ENCODE measurements at regions not wholly inside any gene's neighbourhood (a gene's known extent, or its start where the extent isn't known, plus 50 kb on each side); places are given as distances from the start of the nearest gene placed in this dataset.

GRCh38 chr17:13365331-13365730 lies 236.4 kb downstream of the HS3ST3A1 start:
- in situ Hi-C loops (cut with HindIII; ENCODE audit: low sequenced_read_pairs): no loop called here
- no peak for DNase-seq (ENCODE audit: low spot score)

DNA sequence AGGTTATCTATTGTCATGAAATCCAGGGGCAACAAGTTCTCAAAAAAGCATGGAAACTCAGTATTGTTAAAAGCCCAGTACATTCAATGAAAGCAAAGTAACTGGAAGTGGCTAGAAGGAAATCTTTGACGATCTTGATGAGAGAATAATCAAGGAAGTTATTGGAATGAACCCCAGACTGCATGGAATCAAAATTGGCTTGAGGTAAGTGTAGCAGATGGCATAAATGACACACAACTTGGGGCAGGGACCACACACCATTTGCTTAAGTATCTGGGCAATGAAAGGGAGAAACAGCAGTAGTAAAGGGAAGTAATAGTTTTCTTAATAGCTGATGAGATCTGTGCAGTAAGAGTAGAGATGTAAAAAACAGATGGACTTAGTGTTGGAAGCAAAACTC lies 238.0 kb downstream of the HS3ST3A1 start:
- no peak for DNase-seq (ENCODE audit: low spot score)
- in situ Hi-C loops (cut with HindIII; ENCODE audit: low sequenced_read_pairs): no loop called here

DNA sequence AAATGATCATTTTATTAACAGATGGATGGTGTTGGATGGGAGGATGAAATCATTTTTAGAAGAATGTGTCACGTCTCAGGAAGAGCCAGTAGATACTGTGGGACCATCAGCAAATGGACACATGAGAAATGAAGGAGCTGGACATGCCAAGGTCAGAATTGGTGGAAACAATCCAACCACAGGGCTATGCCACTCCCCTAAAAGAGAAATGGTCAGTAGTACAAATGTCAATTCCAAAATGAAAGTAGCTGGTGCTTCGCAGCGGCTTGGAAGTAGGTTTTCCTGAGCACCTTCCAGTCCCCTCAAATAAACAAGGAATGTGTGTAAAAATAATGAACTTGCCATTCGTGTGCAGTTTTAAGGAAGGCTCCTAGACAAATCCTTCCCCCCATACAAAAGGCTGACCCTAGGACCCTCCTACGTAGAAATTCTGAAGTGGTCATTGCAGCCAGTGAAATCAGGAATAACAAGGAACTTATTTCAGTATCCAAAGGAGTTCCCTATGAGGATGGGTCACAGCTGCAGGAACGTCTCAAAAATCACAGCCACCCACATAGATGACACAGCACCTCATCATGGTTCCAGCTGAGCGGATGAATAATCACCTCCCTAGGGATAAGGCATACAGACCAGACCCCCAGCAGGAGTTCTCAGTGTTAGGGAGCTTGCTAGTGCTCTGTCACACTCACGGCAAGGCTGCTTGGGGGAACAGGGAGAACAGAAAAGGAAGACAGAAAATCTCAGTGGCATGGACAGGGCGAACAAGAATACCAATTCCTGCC lies 239.2 kb downstream of the HS3ST3A1 start:
- in situ Hi-C loops (cut with HindIII; ENCODE audit: low sequenced_read_pairs): no loop called here
- no peak for DNase-seq (ENCODE audit: low spot score)

- DNase-seq (ENCODE audit: low spot score): no peak
- in situ Hi-C loops (cut with HindIII; ENCODE audit: low sequenced_read_pairs): no loop called here
These were observed 242.0 kb downstream of the HS3ST3A1 start for GRCh38 chr17:13359774-13360173.

DNA sequence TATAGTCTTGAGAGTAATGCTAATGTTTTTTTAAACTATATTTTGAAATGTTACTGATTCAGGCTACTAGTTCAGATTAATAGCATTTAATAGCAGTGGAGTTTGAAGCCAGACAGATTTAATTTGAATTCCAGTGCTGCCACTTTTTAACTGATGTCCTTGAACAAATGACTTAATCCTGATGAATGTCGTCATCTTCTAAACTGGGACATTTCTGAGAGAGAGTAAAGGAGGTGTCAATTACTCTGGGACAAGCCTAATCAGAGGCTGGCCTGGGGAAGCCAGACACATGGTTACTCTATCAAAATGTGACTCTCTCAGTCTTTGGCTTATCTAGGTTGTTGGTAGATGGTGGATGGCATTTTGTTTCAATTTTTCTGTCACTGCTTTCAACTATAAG lies 246.7 kb downstream of the HS3ST3A1 start:
- no peak for DNase-seq (ENCODE audit: low spot score)
- in situ Hi-C loops (cut with HindIII; ENCODE audit: low sequenced_read_pairs): no loop called here

- DNase-seq (ENCODE audit: low spot score): no peak
These were observed 248.1 kb downstream of the HS3ST3A1 start for GRCh38 chr17:13353590-13353989.

DNA sequence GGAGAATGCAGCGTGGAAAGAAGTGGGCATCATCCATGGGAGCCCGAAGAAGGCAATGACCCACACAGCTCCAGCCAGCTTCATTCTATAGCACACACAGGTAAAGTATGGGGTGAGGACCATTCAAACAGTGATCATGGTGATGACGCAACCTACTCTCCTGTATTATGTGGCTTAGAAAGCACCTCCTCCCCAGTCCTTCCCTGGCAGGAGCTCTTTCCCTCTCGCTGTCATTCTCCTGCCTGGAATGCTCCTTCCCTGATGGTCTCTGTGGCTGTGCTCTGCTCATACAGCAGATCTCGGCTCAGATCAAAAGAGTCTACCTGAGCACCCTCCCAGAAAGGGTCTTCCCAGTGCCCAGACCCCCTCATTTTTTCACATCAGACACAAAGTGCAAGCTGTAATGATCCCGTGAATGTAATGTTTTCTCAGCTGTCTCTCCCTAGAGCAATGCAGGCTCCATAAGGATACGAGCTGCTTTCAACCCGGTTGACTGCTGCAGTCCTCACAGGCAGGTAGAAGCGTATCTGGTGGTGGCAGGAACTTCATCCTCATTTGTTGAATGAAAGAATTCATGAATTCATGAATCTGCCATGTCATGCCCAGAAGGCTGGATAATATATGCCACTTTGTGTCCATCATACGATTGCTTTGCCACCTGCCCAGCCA lies 248.8 kb downstream of the HS3ST3A1 start:
- DNase-seq (ENCODE audit: low spot score): no peak
- in situ Hi-C loops (cut with HindIII; ENCODE audit: low sequenced_read_pairs): no loop called here

More at GRCh38 chr17:13353590-13353989, 248.1 kb downstream of the HS3ST3A1 start:
- in situ Hi-C loops (cut with HindIII; ENCODE audit: low sequenced_read_pairs): no loop called here

- no peak for DNase-seq (ENCODE audit: low spot score)
- in situ Hi-C loops (cut with HindIII; ENCODE audit: low sequenced_read_pairs): no loop called here
These were observed 250.7 kb downstream of the HS3ST3A1 start for GRCh38 chr17:13351046-13351445.

DNA sequence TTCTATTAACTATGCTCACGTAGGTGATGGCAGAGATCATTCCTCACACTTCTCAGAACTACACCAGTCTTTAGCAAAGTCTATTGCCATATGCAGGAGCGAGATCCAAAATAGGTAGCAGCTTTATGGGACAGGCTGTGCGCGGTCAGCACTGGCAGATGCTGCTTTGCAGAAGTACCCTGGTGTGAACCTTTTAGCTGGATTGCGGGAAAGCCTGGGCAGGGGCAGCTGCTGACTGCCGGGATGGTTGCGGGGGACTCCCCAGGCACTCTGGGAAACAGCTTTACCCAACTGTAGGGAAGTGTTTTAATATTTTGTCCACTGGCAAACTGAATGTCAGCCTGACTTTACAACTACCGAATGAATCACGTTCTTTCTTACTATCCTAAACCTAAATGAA lies 251.3 kb downstream of the HS3ST3A1 start:
- in situ Hi-C loops (cut with HindIII; ENCODE audit: low sequenced_read_pairs): no loop called here
- no peak for DNase-seq (ENCODE audit: low spot score)

DNA sequence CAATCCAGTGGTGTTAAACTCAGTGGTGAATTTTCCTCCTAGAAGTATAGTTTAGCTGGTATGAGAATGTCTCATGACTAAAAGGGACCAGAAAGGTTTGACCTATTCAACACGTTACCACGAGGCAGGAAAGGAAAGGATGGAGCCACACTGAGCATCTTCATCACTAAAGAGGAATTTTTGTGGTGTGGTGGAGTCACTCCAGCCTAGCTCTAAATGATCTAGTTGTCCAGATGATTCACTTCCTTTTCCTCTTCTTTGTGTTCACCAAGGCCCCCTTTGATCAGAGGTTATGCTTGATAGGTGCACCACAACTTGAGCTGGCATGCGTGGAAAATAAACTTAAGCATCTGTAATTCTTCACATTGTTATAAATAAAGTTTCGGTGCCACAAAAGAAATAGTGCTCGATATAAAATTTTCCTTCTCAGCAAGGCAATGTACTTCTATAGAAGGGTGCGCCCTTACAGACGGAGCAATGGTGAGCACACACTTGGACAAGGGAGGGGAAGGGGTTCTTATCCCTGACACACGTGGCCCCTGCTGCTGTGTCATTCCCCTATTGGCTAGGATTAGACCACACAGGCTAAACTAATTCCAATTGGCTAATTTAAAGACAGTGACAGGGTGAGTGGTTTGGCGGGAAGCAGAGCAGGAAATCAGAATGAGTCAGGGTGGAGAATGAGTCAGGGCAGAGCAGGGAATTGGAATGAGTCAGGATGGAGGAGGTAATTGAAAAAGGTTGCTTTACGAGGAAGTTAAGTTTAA lies 254.6 kb downstream of the HS3ST3A1 start:
- in situ Hi-C loops (cut with HindIII; ENCODE audit: low sequenced_read_pairs): no loop called here

DNA sequence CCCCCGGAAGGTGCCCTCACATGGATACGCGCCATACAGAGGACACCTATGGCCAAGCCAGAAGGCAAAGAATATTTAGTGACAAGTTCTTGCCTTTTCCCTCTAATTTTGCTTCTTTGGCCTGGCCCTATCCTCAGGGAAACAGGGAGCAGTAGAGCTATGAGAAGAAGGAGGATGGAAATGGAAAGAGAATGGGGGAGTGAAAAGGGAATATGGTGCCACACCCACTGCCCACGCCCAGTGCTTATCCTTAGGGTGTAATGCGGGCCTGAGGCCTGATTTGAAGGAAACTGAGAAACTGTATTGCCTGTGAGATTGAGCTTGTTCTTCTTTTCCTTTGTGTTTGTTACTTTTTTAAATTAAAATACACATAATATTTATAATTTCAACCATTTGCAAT lies 255.1 kb downstream of the HS3ST3A1 start:
- in situ Hi-C loops (cut with HindIII; ENCODE audit: low sequenced_read_pairs): no loop called here
- no peak for DNase-seq (ENCODE audit: low spot score)

More for the DNA sequence above, 254.6 kb downstream of the HS3ST3A1 start:
- DNase-seq (ENCODE audit: low spot score): no peak

- no peak for DNase-seq (ENCODE audit: low spot score)
- in situ Hi-C loops (cut with HindIII; ENCODE audit: low sequenced_read_pairs): no loop called here
These were observed 255.6 kb downstream of the HS3ST3A1 start for GRCh38 chr17:13346081-13346533.

GRCh38 chr17:13338421-13338820 lies 263.3 kb downstream of the HS3ST3A1 start:
- no peak for DNase-seq (ENCODE audit: low spot score)
- in situ Hi-C loops (cut with HindIII; ENCODE audit: low sequenced_read_pairs): no loop called here

DNA sequence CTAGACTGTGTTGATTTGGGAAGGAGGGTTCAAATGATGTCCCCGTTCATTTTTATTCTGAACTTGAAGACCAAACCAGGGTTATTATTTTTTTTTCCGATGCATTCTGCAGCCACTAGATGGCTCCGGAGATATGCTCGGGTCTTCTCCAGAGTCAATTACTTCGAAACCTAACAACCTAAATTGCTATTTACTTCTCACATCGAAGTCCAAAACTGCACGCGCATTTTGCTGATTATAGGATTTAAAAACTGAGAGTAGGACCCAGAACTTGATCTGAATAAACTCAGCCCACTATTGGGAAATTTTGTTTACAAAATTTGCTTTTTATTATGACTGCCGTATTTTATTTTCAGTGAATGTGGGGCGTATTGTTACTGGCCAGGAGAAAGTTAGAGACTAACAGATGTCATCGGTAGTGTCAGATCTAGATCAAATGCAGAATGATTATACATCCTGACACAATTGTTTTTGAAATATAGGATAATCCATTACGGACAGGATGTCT lies 263.8 kb downstream of the HS3ST3A1 start:
- in situ Hi-C loops (cut with HindIII; ENCODE audit: low sequenced_read_pairs): no loop called here
- peak; percentile 59 for DNase-seq (ENCODE audit: low spot score)

- in situ Hi-C loops (cut with HindIII; ENCODE audit: low sequenced_read_pairs): no loop called here
- no peak for DNase-seq (ENCODE audit: low spot score)
These were observed 264.6 kb downstream of the HS3ST3A1 start for GRCh38 chr17:13337151-13337550.

DNA sequence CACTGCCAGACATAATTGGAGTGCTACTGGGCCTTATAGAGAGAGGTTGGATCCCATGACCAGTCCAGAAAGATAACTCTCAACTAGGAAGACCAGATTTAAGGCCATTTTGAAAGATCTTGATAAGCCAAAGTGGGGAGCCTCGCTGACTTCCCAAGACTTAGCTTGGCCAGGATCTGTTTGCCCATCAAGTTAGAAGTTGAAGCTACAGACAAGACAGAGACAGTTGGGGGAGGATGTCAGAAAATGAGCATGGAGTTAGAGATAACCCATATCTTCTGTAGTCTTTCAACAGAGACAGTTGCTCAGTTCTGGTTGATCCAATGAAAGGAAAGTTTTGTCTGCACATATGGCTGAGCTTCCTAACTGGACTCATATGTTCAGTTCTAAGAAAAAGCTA lies 267.4 kb downstream of the HS3ST3A1 start:
- in situ Hi-C loops (cut with HindIII; ENCODE audit: low sequenced_read_pairs): no loop called here
- DNase-seq (ENCODE audit: low spot score): no peak

- in situ Hi-C loops (cut with HindIII; ENCODE audit: low sequenced_read_pairs): no loop called here
- no peak for DNase-seq (ENCODE audit: low spot score)
These were observed 268.1 kb downstream of the HS3ST3A1 start for GRCh38 chr17:13333661-13334060.

- in situ Hi-C loops (cut with HindIII; ENCODE audit: low sequenced_read_pairs): no loop called here
These were observed 269.5 kb downstream of the HS3ST3A1 start for GRCh38 chr17:13332207-13332606.

DNA sequence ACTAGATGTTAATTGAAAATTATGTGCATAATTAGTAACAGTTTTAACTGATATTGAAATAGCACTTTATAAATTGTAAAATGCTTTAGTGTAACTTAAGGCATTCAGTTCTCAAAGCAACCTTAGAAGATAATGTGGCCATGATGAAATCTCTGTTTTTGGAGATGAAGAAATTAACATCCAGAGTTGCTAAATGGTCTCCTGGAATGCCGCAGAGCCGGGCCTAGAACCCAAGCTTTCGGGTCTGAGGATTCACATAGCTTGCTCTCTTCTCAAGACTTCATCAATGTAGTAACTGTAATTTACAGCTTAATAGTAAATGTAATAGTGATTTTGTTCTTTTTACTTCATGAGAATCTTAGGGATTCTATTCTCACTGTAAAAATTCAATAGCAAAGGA lies 272.3 kb downstream of the HS3ST3A1 start:
- in situ Hi-C loops (cut with HindIII; ENCODE audit: low sequenced_read_pairs): no loop called here
- no peak for DNase-seq (ENCODE audit: low spot score)

More at GRCh38 chr17:13332207-13332606, 269.5 kb downstream of the HS3ST3A1 start:
- DNase-seq (ENCODE audit: low spot score): no peak

DNA sequence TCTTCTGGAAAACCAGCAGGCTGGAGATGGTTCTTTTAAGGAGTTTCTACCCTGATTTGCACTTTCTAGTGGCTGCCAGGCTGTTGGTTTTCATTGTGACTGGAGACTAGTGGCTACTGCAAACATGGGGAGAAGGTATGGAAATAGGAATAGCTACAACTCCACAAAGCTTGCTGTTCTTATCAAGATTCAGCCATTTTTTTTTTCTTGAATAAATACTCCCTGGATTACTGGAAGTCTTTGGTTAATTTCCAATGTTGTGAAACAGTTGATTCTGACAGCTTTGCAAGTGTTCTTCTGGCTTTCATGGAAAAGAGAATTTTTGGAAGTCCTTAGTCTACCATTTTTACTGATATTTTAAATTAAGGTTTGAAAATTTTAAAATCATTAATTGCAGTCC lies 277.7 kb downstream of the HS3ST3A1 start:
- in situ Hi-C loops (cut with HindIII; ENCODE audit: low sequenced_read_pairs): no loop called here
- no peak for DNase-seq (ENCODE audit: low spot score)

Data from G401 (cell line).